ENCODE measurements at regions not wholly inside any gene's neighbourhood (a gene's known extent, or its start where the extent isn't known, plus 50 kb on each side); places are given as distances from the start of the nearest gene placed in this dataset.

GRCh38 chr5:23367874-23368273, 139.5 kb upstream of the PRDM9 start:
- no peak for DNase-seq (ENCODE audit: low spot score)

DNA sequence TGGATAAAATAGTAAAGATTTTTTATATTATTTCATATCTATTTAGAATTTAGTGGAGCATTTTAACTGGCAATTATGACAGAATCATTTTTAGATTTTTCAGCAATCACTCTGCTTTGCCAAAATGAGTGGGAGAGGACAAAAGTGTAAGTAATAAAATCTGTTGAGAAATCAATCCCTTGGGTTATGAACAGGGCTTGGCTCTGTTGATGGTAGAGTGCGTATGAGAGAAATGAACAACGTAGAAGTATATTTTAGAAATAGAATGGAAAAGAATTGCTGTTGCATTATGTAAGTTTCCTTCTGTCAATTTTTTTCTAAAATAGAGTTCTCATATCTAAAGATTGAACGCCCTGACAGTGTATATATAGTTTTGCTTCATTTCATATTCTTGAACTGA, 154.1 kb upstream of the PRDM9 start:
- no peak for DNase-seq (ENCODE audit: low spot score)

GRCh38 chr5:23352446-23352845, 155.0 kb upstream of the PRDM9 start:
- peak; percentile 2 for DNase-seq (ENCODE audit: low spot score)

DNA sequence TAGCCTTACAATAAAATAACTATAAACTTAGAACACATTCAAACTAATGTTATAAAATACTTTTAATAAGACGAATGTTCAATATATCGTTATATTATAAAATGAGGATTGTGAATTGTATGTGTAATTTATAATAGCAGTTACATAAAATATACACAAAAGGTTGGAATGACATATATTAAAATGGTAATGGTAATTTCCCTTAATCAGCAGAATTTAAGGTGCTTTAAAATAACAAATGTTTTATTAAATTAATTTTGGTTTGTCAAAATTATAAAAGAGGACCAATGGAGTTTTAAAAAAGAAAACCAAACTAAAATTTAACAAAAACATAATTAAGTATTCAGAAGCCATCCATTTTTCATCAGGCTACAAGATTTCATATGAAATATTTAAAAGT, 164.3 kb upstream of the PRDM9 start:
- DNase-seq (ENCODE audit: low spot score) = no peak

DNA sequence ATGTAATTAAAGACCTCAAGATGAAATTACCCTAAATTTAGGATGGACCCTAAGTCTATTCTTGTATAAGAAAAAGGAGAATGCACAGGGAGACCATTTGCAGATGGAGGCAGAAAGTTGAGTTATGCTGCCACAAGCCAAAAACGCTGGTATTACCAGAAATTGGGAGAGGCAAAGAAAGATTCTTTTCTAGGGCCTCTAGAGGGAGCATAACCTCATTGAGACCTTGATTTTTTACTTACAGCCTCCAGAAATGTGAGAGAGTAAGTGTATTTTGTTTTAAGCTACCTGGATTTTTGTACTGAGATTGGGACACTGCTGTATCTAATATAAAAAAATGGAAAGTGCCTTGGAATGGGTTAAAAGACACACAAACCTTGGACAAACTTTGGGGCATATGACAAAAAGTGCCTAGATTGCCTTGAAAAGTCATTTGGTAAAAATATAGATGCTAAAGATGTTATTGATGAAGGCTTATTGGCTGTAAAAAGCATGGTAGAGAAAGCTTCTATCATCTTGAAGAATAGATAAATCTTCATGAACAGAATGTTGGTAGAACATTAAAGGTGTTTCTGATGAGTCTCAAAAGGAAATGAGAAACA, 174.7 kb upstream of the PRDM9 start:
- DNase-seq (ENCODE audit: low spot score) = no peak

GRCh38 chr5:23330726-23331125, 176.7 kb upstream of the PRDM9 start:
- no peak for DNase-seq (ENCODE audit: low spot score)

- DNase-seq (ENCODE audit: low spot score) = no peak
Observed at GRCh38 chr5:23319901-23320300, 187.5 kb upstream of the PRDM9 start.

GRCh38 chr5:23318960-23319359, 188.4 kb upstream of the PRDM9 start:
- no peak for DNase-seq (ENCODE audit: low spot score)

DNA sequence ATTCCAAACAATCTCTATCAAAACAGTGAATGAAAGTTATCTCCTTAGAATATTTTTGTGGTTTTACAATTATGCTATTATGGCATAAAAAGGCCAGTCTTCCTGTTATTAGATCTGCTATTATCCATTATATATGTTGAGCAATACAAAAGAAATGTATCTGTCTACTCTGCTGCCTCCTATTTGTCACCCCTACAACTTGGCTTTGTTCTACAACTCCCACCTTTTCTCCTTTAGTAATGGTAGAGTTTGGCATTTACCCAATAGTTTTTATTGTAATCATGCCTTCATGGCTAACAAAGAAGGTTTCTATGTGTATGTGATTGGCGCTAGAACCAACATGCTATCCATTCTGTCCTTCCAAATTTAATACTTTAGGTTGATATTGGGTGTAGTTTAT, 189.2 kb upstream of the PRDM9 start:
- DNase-seq (ENCODE audit: low spot score) = no peak

DNA sequence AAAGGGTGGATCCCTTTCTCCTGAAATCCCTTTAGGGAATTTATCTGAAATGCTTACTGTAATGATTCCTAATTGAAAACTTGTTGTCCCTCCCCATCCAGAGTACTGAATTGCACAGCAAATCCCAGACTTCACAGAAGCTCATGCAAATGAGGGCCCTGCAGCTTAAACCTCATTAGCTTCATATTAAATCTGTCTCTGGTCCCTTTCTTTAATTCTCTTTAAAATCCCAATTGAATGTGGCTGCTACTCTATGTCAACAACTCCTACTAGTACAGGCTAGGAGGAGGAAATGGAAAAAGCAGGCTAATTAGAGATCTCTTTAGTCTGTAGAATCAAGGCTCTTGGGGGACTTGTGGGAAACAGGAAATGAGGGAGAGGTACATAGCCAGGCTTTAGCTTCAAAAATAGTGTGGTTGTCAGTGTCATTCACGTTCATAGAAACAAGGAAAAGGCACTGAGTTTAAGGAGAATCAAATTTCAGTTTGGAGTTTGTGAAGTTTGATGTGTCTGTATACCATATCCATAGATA, 191.3 kb upstream of the PRDM9 start:
- no peak for DNase-seq (ENCODE audit: low spot score)

DNA sequence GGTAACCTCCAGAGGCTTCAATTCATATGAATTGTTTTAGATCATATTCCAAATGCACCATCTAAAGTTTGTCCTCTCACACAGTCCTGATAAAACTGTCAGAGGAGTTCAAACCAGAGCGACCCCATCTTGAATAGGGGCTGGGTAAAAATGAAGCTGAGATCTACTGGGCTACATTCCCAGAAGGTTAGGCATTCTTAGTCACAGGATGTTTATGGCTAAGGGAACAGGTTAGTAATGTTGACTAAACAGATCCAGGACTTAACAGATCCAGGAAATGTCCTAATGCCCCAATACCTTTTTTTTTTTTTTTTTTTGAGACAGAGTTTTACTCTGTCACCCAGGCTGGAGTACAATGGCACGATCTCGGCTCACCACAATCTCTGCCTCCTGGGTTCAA, 192.6 kb upstream of the PRDM9 start:
- DNase-seq (ENCODE audit: low spot score) = no peak

DNA sequence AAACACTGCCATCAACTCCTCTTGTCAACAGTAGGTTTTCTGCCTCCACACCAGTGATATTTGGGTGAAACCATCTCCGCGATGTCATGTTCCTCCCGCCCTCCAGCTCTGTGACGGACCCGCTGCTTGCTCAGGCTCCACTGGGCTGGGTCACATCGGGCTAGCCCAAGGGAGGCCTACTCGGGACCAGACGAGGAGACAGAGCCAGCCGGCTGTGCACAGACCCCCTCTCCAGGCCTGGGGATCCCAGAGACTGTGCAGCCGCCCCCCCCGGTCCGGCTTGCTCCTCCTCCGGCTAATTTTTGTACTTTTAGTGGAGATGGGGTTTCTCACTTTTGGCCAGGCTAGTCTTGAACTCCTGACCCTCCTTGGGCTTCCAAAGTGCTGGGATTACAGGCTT, 202.4 kb upstream of the PRDM9 start:
- no peak for DNase-seq (ENCODE audit: low spot score)

DNA sequence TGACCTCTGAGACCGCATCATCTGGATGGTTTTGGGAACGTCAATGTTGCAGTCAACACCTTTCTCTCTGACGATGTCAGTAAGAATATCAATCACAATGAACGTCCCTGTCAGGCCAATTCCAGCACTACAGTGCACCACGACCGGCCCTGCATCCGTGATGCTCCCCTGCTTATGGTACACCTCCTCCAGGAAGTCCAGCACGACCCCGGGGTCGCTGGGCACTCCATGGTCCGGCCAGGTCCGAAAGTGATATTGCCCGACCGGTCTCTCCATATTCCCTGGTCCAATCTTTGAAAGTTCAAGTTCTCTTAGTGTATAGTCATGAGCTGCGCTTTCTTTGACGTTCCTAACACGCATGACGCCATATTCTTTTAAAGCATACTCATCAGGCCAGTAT, 203.6 kb upstream of the PRDM9 start:
- no peak for DNase-seq (ENCODE audit: low spot score)

DNA sequence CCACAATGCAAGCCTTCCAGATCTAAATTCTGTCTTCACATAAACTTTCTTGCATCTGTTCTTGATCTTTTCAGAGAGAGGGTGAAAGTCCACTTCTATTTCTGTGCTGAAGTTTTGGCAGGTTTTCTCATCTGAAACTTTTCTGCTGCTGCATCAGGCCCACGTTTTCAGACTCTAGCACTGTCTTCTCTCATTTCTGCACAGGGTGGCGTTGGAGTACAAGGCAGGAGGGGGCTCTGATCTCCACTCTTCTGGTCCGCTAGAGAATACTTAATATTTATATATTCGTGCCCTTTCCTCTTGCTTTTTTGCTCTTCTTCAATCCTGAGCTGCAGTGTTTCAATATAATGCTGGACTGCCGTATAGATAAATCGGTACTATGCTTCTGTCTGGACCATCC, 204.0 kb upstream of the PRDM9 start:
- no peak for DNase-seq (ENCODE audit: low spot score)

- no peak for DNase-seq (ENCODE audit: low spot score)
Observed at GRCh38 chr5:23302438-23302837, 205.0 kb upstream of the PRDM9 start.

DNA sequence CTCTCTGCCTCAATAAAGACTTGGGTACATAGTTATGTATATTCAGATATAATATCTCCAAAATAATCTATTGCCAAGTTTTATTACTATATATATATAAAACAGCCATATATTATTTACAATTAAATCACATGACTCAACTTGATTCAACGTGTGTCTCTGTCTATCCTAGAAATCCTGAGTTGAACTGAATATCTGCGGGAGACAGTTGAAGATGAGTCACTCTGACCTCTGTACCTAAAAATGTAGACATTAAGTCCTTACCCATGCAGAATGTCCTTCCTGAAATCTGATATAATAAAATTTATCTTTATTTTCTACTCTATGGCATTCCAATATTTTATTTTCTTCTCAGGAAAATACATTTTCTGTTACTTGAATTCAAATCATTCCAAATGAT, 218.2 kb upstream of the PRDM9 start:
- DNase-seq (ENCODE audit: low spot score) = no peak

- no peak for DNase-seq (ENCODE audit: low spot score)
Observed at GRCh38 chr5:23284656-23285055, 222.8 kb upstream of the PRDM9 start.

- no peak for DNase-seq (ENCODE audit: low spot score)
Observed at GRCh38 chr5:23274171-23274570, 233.2 kb upstream of the PRDM9 start.

- DNase-seq (ENCODE audit: low spot score) = no peak
Observed at GRCh38 chr5:23269981-23270380, 237.4 kb upstream of the PRDM9 start.

DNA sequence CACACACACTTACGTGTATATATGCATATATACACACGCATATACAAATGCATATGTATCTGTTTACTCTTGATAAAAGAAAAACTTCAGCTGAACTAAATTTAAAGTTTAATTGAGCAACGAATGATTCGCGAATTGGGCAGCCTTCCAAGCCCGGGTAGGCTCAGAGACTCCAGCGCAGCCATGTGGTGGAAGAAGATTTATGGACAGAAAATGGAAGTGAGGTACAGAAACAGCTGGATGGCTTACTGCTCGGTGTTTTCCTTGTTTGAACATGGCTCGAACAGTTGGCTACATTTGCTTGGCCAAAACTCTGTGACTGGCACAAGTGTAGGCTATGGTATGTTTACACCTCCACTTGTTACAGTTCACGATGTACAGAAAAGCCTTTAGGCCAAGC, 239.3 kb upstream of the PRDM9 start:
- no peak for DNase-seq (ENCODE audit: low spot score)

DNA sequence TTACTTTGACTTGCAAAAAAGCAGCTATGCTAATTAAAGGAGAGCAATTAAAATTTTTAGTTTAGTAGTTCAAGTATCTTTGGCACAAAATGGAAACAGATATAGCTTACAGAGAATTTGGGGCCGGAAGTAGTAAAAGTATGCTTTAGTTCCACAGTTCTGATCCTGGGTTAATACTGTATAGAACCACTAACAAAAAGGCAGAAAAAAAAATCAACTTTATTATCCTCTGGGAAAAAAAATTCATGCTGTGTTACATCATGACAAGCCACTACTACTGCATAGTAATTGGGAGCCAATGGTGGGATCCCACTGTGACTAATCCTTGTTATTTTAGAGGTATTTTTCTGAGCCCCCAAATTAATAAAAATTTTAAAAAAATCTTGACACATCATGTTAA, 246.8 kb upstream of the PRDM9 start:
- DNase-seq (ENCODE audit: low spot score) = no peak

- no peak for DNase-seq (ENCODE audit: low spot score)
Observed at GRCh38 chr5:23257656-23258055, 249.8 kb upstream of the PRDM9 start.

- DNase-seq (ENCODE audit: low spot score) = no peak
Observed at GRCh38 chr5:23253621-23254198, 253.7 kb upstream of the PRDM9 start.

DNA sequence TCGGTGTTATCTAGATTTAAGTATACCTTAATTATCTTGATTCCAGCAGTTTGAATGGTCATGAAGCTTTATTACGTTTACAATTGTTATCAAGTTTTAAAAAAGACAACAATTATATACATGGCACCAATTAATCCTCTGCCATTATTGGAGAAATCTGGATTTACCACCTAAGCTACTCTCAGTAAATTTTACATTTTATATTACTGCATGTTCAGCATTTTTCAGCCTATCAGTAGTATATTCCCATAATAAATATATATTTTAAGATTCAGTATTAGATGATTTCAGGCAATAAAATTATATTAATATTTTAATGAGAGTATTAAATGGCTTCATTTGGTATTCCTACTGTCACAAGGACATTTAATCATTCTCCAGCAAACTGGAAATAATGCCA, 264.5 kb upstream of the PRDM9 start:
- DNase-seq (ENCODE audit: low spot score) = no peak

Data from LoVo (cell line).